Lower leg skin (tissue), 3 donors: ENCODE measurements at regions not wholly inside any gene's neighbourhood (a gene's known extent, or its start where the extent isn't known, plus 50 kb on each side); places are given as distances from the start of the nearest gene placed in this dataset.

Source experiments
- POLR2A ChIP-seq, 2 donors: fragments of 450-650 bp; IDR thresholded peaks; one replicate each; pipeline ENCODE4 v1.6.1; 2016 to 2017; ENCODE audit warnings: antibody characterized with exemption in 2 of 2, mild to moderate bottlenecking in 1 of 2, moderate library complexity in 1 of 2
- TF ChIP-seq, protein P1 (sequence below), 3 donors: fragments of 450-650 bp; IDR thresholded peaks; one replicate each; pipeline ENCODE4 v1.5.1; 2016; ENCODE audit warnings: antibody characterized with exemption in 3 of 3, mild to moderate bottlenecking in 3 of 3, moderate library complexity in 2 of 3

DNA sequence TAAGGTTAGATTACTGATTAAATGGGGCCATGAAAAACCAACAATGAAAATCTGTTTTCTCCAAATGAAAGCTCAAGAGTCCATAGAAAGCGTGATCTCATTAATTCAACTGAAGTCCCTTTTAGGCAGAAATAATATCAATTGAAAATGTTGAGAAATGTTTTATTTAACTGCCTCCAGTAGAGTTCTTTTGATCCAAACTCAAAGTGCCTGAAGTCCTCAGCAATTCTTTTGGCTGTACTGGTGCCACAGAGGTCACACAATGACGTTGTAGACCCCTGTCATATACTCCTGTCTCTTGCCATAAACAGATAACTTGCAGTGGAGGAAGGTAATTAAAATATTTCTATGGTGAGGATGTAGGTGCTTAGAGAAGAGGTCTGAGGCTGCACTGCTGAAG lies 1420.5 kb downstream of the CDH12 start:
- no peak for TF ChIP-seq POLR2A (IDR thresholded peaks at IDR 0.05)
- TF ChIP-seq, protein P1, sequence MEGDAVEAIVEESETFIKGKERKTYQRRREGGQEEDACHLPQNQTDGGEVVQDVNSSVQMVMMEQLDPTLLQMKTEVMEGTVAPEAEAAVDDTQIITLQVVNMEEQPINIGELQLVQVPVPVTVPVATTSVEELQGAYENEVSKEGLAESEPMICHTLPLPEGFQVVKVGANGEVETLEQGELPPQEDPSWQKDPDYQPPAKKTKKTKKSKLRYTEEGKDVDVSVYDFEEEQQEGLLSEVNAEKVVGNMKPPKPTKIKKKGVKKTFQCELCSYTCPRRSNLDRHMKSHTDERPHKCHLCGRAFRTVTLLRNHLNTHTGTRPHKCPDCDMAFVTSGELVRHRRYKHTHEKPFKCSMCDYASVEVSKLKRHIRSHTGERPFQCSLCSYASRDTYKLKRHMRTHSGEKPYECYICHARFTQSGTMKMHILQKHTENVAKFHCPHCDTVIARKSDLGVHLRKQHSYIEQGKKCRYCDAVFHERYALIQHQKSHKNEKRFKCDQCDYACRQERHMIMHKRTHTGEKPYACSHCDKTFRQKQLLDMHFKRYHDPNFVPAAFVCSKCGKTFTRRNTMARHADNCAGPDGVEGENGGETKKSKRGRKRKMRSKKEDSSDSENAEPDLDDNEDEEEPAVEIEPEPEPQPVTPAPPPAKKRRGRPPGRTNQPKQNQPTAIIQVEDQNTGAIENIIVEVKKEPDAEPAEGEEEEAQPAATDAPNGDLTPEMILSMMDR (IDR thresholded peaks at IDR 0.05) = no peak
